ENCODE measurements at regions not wholly inside any gene's neighbourhood (a gene's known extent, or its start where the extent isn't known, plus 50 kb on each side); places are given as distances from the start of the nearest gene placed in this dataset.

- Mint-ChIP-seq H3K4me3 (no peak overlapping the region), H3K4me1 (peaks cover 44% of the 10 kb centered on the region), H3K27ac (no peak overlapping the region), H3K9me3 (no peaks in the 10 kb centered on the region), H3K36me3 (ENCODE audit: low read depth) (no peaks in the 10 kb centered on the region), H3K27me3 (ENCODE audit: low read depth) (peaks cover 6% of the 10 kb centered on the region)
- no peak for TF ChIP-seq CTCF (IDR thresholded peaks at IDR 0.05; ENCODE audit: unreplicated experiment in 3 of 3)
Observed at GRCh38 chr11:13102513-13102840, 93.4 kb downstream of the RASSF10 start.

- Mint-ChIP-seq H3K27ac (no peak overlapping the region), H3K4me1 (peaks cover 49% of the 10 kb centered on the region), H3K9me3 (no peaks in the 10 kb centered on the region), H3K36me3 (ENCODE audit: low read depth) (no peaks in the 10 kb centered on the region), H3K4me3 (no peak overlapping the region), H3K27me3 (ENCODE audit: low read depth) (peaks cover 6% of the 10 kb centered on the region)
- TF ChIP-seq CTCF (IDR thresholded peaks at IDR 0.05; ENCODE audit: unreplicated experiment in 3 of 3), result no peak
Observed at GRCh38 chr11:13102865-13103539, 93.9 kb downstream of the RASSF10 start.

GRCh38 chr11:13103962-13104554, 94.9 kb downstream of the RASSF10 start:
- Mint-ChIP-seq H3K9me3 (no peaks in the 10 kb centered on the region), H3K27me3 (ENCODE audit: low read depth) (peaks cover 6% of the 10 kb centered on the region), H3K4me3 (no peak overlapping the region), H3K4me1 (peaks cover 60% of the 10 kb centered on the region), H3K36me3 (ENCODE audit: low read depth) (no peaks in the 10 kb centered on the region), H3K27ac (peak overlapping the region in 2 of 3 experiments; percentile 29 to 49)
- no peak for TF ChIP-seq CTCF (IDR thresholded peaks at IDR 0.05; ENCODE audit: unreplicated experiment in 3 of 3)

- Mint-ChIP-seq H3K4me3 (no peak overlapping the region), H3K9me3 (no peaks in the 10 kb centered on the region), H3K4me1 (peaks cover 60% of the 10 kb centered on the region), H3K27me3 (ENCODE audit: low read depth) (peaks cover 6% of the 10 kb centered on the region), H3K27ac (peak overlapping the region; percentile 48 to 68 (median 49)), H3K36me3 (ENCODE audit: low read depth) (no peaks in the 10 kb centered on the region)
- TF ChIP-seq CTCF (IDR thresholded peaks at IDR 0.05; ENCODE audit: unreplicated experiment in 3 of 3), result no peak
Observed at GRCh38 chr11:13104619-13105236, 95.6 kb downstream of the RASSF10 start.

GRCh38 chr11:13105237-13105844, 96.2 kb downstream of the RASSF10 start:
- no peaks in the 10 kb centered on the region for H3K36me3 Mint-ChIP-seq (ENCODE audit: low read depth)
- TF ChIP-seq CTCF (IDR thresholded peaks at IDR 0.05; ENCODE audit: unreplicated experiment in 3 of 3), result no peak

More at GRCh38 chr11:13105237-13105844, 96.2 kb downstream of the RASSF10 start:
- H3K27me3 Mint-ChIP-seq (ENCODE audit: low read depth), result peaks cover 6% of the 10 kb centered on the region
- no peaks in the 10 kb centered on the region for H3K9me3 Mint-ChIP-seq
- peaks cover 60% of the 10 kb centered on the region for H3K4me1 Mint-ChIP-seq
- peak overlapping the region in 1 of 3 experiments; percentile 4 for H3K4me3 Mint-ChIP-seq
- peak overlapping the region; percentile 48 to 68 (median 49) for H3K27ac Mint-ChIP-seq

All from nephron (organoid).